NOMO-1 treated with dmso at 0.1 percent for 144 hours (cell line): ENCODE measurements at regions not wholly inside any gene's neighbourhood (a gene's known extent, or its start where the extent isn't known, plus 50 kb on each side); places are given as distances from the start of the nearest gene placed in this dataset.

Source experiments
- DNase-seq: peaks from one replicate; lab custom pipeline; 2025; ENCODE audit not compliant: unreplicated experiment; lab: John Stamatoyannopoulos, UW

DNA sequence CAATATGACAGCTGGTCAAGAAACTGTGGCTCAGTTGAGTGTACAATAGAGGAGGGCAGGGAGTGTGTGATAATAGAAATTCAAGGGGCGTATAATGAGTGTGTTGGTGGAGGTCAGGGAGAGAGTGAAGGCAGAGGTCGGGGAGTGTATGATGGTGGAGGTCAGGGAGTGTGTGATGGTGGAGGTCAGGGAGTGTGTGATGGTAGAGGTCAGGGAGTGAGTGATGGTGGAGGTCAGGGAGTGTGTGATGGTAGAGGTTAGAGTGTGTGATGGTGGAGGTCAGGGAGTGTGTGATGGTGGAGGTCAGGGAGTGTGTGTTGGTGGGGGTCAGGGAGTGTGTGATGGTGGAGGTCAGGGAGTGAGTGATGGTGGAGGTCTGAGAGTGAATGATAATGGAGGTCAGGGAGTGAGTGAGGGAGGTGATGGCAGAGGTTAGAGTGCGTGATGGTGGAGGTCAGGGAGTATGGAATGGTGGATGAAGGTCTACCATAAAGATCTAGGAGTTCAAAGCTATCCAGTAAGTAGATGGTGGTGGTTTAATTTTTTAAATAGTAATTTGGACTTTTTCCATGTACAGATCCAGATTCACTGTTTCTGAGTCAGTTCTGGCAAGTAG, 57.7 kb upstream of the TNS3 start:
- DNase-seq = no peak

DNA sequence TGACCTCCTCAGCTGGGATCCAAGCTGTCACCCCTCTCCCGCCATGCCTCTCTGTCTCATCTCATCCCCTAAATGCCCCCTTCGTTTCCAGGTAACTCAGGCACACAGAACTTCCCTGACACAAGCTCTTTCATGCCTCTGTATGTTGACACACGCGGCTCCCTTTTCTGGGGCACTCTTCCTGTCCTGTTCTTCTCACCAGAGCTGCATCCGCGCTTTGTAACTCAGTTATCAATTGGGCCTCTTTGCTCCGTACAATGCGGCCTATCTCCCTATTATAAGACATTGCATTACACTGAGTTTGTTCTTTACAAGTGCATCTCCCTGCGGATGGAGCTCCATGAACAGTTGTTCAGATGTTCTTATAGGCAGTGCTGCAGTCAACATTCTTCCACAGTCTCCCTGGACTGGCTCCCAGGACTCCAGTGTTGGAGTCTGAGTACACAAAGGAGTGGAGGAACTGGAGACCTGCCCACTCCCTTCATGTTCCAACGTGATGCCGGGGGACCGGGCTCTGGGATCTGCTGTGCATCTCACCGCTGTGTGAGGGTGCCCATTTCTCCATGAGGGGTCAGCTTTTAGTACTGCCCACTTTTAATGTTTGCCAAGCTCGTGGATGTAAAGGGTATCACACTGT, 56.9 kb upstream of the TNS3 start:
- DNase-seq = no peak

DNA sequence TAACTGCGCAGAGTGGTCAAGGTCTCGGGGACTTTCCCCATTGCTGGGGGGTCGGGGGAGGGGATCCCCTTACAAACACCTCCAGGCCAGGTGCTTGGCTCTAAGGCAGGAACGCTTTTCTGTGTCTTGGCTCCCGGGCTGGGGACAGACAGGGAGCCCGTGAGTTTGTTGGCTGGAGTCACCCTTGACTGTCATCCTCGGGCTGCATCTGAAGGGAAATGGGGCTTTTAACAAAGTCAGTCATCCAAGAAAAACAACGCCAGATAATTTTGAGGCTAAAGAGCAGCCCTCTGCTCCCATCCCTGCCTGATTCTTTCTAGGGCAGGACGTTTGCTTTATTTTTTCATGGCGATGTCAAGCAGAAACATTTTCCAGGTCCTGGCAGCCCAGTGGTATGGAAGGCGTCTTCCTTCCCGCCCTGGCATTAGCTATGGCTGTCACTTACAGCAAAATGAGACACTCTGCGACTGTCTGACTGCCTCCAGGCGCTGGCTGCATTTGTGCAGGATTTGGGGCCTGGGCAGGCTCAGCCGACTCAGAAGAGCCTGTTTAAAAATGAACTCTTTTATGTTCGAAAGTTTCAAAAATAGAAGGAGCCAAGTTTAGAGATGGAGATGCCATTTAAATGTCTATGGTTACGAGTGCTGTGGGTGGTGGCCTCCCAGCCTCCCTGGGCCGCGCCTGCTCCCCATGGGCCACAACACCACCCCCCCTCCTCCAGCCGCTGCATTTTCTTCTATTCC, 54.7 kb upstream of the TNS3 start:
- DNase-seq = no peak

DNA sequence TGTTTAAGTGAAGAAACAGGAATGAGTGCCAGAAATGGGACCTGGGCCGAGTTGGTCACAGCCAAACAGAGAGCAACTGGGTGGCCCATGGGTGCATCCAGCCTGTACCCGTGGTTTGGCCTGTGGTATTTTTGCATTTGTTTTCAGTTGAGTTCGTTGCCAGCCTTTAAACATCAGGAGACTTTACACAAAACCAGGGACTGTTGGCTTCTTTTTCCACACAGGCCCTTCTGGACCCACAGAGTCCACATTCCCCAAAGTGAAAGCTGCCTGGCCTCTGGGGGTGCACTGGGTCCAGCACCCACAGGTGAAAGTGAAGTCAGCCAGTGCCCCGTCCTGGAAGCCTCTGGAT, 54.1 kb upstream of the TNS3 start:
- no peak for DNase-seq

DNA sequence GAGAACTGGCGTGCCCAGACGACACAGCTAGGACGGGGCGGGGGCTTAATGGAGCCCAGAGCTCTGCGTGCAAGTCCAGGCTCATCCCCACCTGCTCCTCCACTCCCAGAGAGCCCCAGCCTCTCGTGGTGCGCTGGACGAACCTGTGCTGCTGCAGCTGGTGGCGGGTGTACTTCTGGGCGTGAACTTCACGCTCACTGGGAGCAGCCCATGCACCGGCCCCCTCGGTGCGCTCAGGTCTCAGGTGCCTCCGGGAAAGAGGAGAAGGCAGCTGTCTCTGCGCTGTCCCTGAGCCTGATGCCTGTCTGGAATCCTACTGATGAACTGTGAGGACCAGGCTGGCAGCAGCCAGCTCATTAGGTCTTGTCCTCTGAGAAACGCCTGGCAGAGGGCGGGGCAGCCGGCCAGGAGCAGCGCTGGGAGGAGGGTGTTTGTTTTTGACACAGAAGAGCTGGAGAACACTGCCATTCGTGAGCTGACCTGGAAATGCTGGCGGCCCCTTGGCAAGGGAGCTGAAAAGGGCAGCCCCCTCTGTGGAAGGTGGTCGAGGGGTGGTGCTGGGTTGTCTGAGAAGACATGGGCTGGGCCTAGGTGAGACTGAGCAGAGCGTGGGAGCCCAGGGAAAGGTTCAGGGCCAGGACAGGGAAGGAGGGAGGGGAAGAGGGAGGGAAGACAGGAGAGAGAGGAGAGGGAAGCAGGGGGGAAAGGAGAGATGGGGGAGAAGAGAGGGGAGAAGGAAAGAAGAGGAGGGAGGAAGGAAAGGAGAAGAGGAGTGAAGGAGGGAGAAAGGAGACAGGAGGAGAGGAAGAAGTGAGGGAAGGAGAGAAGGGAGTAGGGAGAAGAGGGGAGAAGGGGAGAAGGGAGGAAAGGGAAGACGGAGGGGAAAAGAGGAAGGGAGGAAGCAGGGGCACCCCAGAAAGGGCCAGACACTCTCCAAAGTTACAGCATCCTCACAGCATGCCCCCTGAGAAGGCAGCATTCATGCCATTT, 53.5 kb upstream of the TNS3 start:
- DNase-seq = no peak

DNA sequence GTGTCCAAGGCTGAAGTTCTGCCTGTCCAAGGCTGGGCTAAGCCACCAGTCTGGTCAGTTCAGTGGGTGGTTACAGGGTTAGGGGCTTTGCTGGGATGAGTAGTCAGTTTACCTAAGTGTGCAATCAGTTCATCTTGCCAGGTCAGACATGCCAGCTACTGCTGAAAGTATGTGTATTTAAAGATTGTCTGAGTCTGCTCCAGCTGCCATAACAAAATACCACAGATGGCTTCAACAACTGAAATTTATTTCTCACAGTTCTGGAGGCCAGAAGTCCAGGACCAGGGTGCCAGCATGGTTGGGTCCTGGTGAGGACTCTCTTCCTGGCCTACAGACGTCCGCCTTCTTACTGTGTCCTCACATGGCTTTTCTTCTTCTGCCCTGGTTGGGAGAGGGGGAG, 52.4 kb upstream of the TNS3 start:
- DNase-seq = no peak

DNA sequence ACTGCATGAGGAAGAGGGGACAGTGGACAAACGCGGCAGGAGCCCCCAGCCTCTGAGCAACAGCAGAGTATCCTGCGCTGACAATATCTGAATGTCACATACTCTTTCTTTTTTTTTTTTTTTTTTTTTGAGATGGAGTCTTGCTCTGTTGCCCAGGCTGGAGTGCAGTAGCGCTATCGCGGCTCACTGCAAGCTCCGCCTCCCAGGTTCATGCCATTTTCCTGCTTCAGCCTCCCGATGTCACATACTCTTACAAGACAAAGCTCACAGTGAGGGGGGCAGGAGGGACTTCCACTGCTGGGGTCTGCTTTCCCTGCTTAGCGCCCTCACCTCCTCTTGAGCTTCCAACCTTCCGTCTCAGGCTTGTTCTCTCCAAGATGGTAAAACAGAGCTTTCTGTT, 51.2 kb upstream of the TNS3 start:
- DNase-seq = no peak
